Activated naive CD4-positive, alpha-beta T cell treated with anti-CD3 and anti-CD28 coated beads for 36 hours (primary cell): ENCODE measurements at regions not wholly inside any gene's neighbourhood (a gene's known extent, or its start where the extent isn't known, plus 50 kb on each side); places are given as distances from the start of the nearest gene placed in this dataset.
"Not testable (repeated sequence)": the region's sequence is repeated elsewhere in the genome, so short reads cannot be mapped to it uniquely, and the experiment has no call there.

ENCODE experiments used
- CTCF ChIA-PET: fragments of 350-600 bp; sonication (Branson Sonifier 250); formaldehyde crosslinking; loops from one replicate; lab custom pipeline; 2021; ENCODE audit warnings: antibody characterized with exemption; lab: Charles Lee
- DNase-seq: peaks from one replicate; pipeline ENCODE4 v3.0.0-alpha.2; 2020
- H3K27ac Mint-ChIP-seq: one replicate; pipeline ENCODE4 v1.8.0; 2021; ENCODE audit warnings: mild to moderate bottlenecking, mixed read lengths
- H3K27me3 Mint-ChIP-seq: one replicate; pipeline ENCODE4 v1.8.0; 2021; ENCODE audit warnings: low read depth, mixed read lengths
- H3K36me3 Mint-ChIP-seq: one replicate; pipeline ENCODE4 v1.8.0; 2021; ENCODE audit warnings: low read depth, mixed read lengths
- H3K4me1 Mint-ChIP-seq: one replicate; pipeline ENCODE4 v1.8.0; 2021; ENCODE audit warnings: low read depth, mixed read lengths
- H3K4me3 Mint-ChIP-seq: one replicate; pipeline ENCODE4 v1.8.0; 2021; ENCODE audit warnings: mild to moderate bottlenecking, moderate library complexity, mixed read lengths
- H3K9me3 Mint-ChIP-seq: one replicate; pipeline ENCODE4 v1.8.0; 2021; ENCODE audit warnings: mixed read lengths
- intact Hi-C: fragments of 100-400 bp; cut with micrococcal nuclease; formaldehyde crosslinking; loops from one replicate; pipeline ENCODE4 v1.15.1; 2023

GRCh38 chr9:74172874-74173273 is 324.3 kb upstream of the RORB start:
- DNase-seq: no peak
- intact Hi-C loops: no loop called here
- Mint-ChIP-seq H3K36me3 (no peaks in the 10 kb centered on the region), H3K4me1 (no peaks in the 10 kb centered on the region), H3K27ac (no peak overlapping the region), H3K9me3 (peaks cover 3% of the 10 kb centered on the region), H3K4me3 (no peak overlapping the region), H3K27me3 (no peaks in the 10 kb centered on the region)
- CTCF ChIA-PET: interaction anchor here (0.6 kb wide), 1 partner anchor 27 kb away, joined by 3 read pairs; no protein-coding TSS in a partner anchor

GRCh38 chr9:74173284-74173683 is 323.9 kb upstream of the RORB start:
- intact Hi-C loops: no loop called here
- Mint-ChIP-seq H3K4me1 (no peaks in the 10 kb centered on the region), H3K36me3 (no peaks in the 10 kb centered on the region), H3K27me3 (no peaks in the 10 kb centered on the region), H3K4me3 (no peak overlapping the region), H3K9me3 (peaks cover 3% of the 10 kb centered on the region), H3K27ac (no peak overlapping the region)
- DNase-seq: no peak
- CTCF ChIA-PET: no interaction called here

DNA sequence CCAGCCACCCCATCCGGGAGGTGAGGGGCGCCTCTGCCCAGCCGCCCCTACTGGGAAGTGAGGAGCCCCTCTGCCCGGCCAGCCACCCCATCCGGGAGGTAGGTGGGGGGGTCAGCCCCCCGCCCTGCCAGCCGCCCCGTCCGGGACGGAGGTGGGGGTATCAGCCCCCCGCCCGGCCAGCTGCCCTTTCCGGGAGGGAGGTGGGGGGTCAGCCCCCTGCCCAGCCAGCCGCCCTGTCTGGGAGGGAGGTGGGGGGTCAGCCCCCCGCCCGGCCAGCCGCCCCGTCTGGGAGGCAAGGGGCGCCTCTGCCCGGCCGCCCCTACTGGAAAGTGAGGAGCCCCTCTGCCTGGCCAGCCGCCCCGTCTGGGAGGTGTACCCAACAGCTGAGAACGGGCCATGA is 299.4 kb upstream of the RORB start:
- intact Hi-C loops, CTCF ChIA-PET, H3K9me3 Mint-ChIP-seq, H3K36me3 Mint-ChIP-seq, DNase-seq, H3K27me3 Mint-ChIP-seq, H3K27ac Mint-ChIP-seq, H3K4me3 Mint-ChIP-seq, H3K4me1 Mint-ChIP-seq: not testable (repeated sequence)

DNA sequence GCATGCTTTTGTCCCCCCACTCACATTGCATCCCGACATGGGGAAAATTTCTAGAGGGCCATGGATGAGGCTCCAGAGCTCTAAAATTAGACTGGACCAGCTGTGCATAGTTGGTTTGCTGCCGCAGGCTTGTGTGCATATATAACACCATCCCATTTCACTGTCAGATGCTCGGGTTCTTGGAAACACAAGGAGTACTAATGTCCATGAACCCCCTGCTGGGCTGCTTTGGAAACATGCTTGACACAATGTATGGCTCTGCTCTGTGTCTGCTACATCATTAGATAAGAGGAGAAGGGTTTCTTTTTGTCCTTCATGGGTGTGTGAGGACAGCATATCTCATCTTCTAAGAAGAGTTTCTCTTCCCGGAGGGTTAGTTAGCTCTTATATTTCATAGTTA is 292.1 kb upstream of the RORB start:
- Mint-ChIP-seq H3K4me1 (no peaks in the 10 kb centered on the region), H3K27ac (no peak overlapping the region), H3K4me3 (no peak overlapping the region), H3K36me3 (no peaks in the 10 kb centered on the region), H3K27me3 (no peaks in the 10 kb centered on the region), H3K9me3 (no peaks in the 10 kb centered on the region)
- CTCF ChIA-PET: no interaction called here
- no peak for DNase-seq
- intact Hi-C loops: no loop called here

DNA sequence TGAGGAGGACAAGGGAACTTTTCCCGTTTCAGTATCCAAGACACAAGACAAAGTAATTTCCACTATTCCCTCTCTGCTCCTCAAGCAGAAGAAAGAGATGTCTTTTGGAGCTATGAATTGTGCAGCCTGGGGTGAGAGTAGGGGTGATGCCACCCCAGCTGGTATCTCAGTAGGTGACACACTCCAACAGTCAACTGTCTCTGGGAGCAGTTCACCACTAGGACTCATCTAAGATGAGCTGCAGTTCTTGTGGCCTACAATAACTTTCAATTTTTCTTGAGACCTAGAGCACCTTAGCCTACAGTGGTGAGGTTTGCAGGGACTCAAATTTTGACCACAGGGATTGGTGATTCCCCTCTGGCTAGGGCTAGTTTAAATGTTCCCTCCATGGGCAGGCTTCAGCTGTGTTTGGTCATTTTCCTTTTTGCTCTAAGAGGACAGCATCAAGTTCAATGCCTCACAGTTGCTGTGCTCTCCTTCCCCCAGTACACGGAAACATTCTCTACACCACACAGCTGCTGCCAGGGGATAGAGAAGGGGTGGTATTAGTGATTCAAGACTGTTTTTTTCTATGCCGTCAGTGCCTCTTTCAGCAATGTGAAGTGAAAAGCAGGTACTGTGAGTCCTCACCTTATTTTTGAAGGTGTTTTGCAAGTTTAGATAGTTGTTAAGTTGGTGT is 278.6 kb upstream of the RORB start:
- H3K27me3 Mint-ChIP-seq: no peaks in the 10 kb centered on the region
- CTCF ChIA-PET: interaction anchor here (0.7 kb wide), 1 partner anchor 70 kb away, joined by 3 read pairs; no protein-coding TSS in a partner anchor
- intact Hi-C loops: no loop called here
- no peak for DNase-seq
- H3K9me3 Mint-ChIP-seq: peaks cover 7% of the 10 kb centered on the region
- H3K36me3 Mint-ChIP-seq: no peaks in the 10 kb centered on the region
- H3K4me1 Mint-ChIP-seq: no peaks in the 10 kb centered on the region
- no peak overlapping the region for H3K27ac Mint-ChIP-seq
- no peak overlapping the region for H3K4me3 Mint-ChIP-seq

DNA sequence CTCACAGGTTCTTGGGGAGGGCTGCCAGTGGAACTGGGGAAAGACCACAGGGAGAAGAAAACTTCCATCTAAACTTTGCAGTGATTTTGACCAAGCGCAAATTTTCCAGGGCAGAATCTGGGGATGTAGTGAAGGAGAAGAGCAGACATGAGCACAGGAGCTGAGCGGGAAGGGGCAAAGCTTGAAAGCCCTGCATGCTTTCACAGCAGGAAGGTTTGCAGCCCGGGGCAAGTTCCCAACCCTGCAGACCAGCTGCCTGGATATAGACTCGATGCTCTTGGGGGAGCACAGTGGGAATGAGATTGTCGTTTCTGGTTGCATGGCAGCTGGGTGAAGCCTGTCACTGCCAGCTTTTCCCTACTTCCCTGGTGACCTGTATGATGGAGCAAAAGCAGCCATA is 276.8 kb upstream of the RORB start:
- DNase-seq: no peak
- intact Hi-C loops: no loop called here
- H3K27ac Mint-ChIP-seq: no peak overlapping the region
- no peaks in the 10 kb centered on the region for H3K36me3 Mint-ChIP-seq
- H3K4me3 Mint-ChIP-seq: no peak overlapping the region
- CTCF ChIA-PET: interaction anchor here (0.6 to 0.7 kb wide), 2 partner anchors 98 to 1019 kb away, joined by 3 read pairs; no protein-coding TSS in a partner anchor
- H3K27me3 Mint-ChIP-seq: no peaks in the 10 kb centered on the region
- H3K4me1 Mint-ChIP-seq: no peaks in the 10 kb centered on the region
- H3K9me3 Mint-ChIP-seq: peaks cover 7% of the 10 kb centered on the region

- Mint-ChIP-seq H3K27me3 (no peaks in the 10 kb centered on the region), H3K4me3 (no peak overlapping the region), H3K27ac (no peak overlapping the region), H3K9me3 (peaks cover 19% of the 10 kb centered on the region), H3K4me1 (no peaks in the 10 kb centered on the region), H3K36me3 (no peaks in the 10 kb centered on the region)
- DNase-seq: no peak
- CTCF ChIA-PET: no interaction called here
- intact Hi-C loops: no loop called here
Measured at GRCh38 chr9:74236857-74237256, 260.3 kb upstream of the RORB start.

DNA sequence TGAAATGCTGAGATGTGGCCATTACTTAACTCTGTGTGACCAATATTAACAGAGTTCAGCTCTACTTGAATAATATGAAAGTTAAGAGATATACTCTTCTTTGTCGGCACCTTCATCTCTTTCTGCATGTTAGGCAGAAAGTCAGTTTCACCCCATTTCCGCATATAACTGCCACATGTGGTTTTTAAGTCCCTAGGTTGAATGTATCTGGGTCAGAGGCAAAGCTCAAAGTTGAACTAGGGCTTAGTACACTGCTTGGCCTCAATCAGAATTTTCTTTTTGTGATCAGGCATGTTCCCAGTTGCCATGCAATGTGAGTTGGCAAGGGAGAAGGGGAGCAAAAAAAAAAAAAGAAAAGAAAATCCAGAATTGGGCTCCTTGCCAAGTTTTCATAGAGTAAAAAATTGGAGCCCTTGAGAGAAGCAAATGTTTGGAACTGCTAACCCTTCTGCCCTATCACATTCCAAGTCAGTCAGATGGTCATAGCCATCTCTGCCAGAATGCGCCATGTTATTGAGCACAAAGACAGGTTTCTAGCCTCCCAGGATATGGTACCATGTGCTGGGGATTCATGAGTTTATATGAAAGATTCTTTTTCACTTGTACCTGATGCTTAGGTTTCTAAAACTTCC is 251.2 kb upstream of the RORB start:
- Mint-ChIP-seq H3K4me3 (no peak overlapping the region), H3K9me3 (peaks cover 14% of the 10 kb centered on the region), H3K27me3 (no peaks in the 10 kb centered on the region), H3K36me3 (no peaks in the 10 kb centered on the region), H3K27ac (no peak overlapping the region), H3K4me1 (peaks cover 2% of the 10 kb centered on the region)
- no peak for DNase-seq
- CTCF ChIA-PET: no interaction called here
- intact Hi-C loops: no loop called here

- H3K4me3 Mint-ChIP-seq: no peak overlapping the region
- CTCF ChIA-PET: no interaction called here
- no peak for DNase-seq
- H3K36me3 Mint-ChIP-seq: no peaks in the 10 kb centered on the region
- no peaks in the 10 kb centered on the region for H3K27me3 Mint-ChIP-seq
- no peaks in the 10 kb centered on the region for H3K4me1 Mint-ChIP-seq
- no peaks in the 10 kb centered on the region for H3K9me3 Mint-ChIP-seq
- intact Hi-C loops: no loop called here
- H3K27ac Mint-ChIP-seq: no peak overlapping the region
Measured at GRCh38 chr9:74255489-74255984, 241.6 kb upstream of the RORB start.

DNA sequence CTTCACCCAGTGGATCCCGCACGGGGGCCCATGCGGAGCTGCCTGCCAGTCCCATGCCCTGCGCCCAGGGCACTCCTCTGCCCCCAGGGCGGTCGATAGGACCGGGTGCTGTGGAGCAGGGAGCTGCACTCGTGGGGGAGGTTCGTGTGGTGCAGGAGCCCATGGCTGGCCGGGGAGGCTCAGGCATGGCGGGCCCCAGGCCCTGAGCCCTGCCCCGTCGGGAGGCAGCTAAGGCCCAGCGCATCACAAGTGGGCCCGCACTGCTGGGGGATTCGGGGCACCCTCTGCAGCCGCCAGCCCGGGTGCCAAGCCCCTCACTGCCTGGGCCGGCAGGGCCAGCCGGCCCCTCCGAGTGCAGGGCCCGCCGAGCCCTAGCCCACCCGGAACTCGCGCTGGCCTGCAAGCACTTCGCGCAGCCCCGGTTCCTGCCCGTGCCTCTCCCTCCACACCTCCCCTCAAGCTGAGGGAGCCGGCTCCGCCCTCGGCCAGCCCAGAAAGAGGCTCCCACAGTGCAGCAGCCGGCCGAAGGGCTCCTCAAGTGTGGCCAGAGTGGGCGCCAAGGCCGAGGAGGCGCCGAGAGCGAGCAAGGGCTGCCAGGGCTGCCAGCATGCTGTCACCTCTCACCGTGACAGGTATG is 221.1 kb upstream of the RORB start:
- Mint-ChIP-seq H3K4me1 (no peaks in the 10 kb centered on the region), H3K4me3 (no peak overlapping the region), H3K27me3 (no peaks in the 10 kb centered on the region), H3K27ac (no peak overlapping the region), H3K36me3 (no peaks in the 10 kb centered on the region), H3K9me3 (no peaks in the 10 kb centered on the region)
- CTCF ChIA-PET: no interaction called here
- DNase-seq: no peak
- intact Hi-C loops: no loop called here

GRCh38 chr9:74277532-74277931 is 219.6 kb upstream of the RORB start:
- Mint-ChIP-seq H3K27ac (no peak overlapping the region), H3K9me3 (no peaks in the 10 kb centered on the region), H3K4me3 (no peak overlapping the region), H3K27me3 (no peaks in the 10 kb centered on the region), H3K36me3 (no peaks in the 10 kb centered on the region), H3K4me1 (no peaks in the 10 kb centered on the region)
- DNase-seq: peak; percentile 26
- CTCF ChIA-PET: no interaction called here
- intact Hi-C loops: no loop called here

- Mint-ChIP-seq H3K36me3 (no peaks in the 10 kb centered on the region), H3K27ac (no peak overlapping the region), H3K4me3 (no peak overlapping the region), H3K4me1 (no peaks in the 10 kb centered on the region), H3K27me3 (no peaks in the 10 kb centered on the region), H3K9me3 (no peaks in the 10 kb centered on the region)
- CTCF ChIA-PET: no interaction called here
- no peak for DNase-seq
- intact Hi-C loops: no loop called here
Measured at GRCh38 chr9:74281674-74282073, 215.5 kb upstream of the RORB start.
